ENCODE measurements at regions not wholly inside any gene's neighbourhood (a gene's known extent, or its start where the extent isn't known, plus 50 kb on each side); places are given as distances from the start of the nearest gene placed in this dataset.

- TF ChIP-seq CTCF (IDR thresholded peaks at IDR 0.05) = no peak
- no peak for TF ChIP-seq EP300 (IDR thresholded peaks at IDR 0.05)
These were observed 139.5 kb downstream of the SLC38A6 start for GRCh38 chr14:61120576-61120975.

All from upper lobe of left lung (tissue), 4 donors.